ES-I3 (cell line): ENCODE measurements at regions not wholly inside any gene's neighbourhood (a gene's known extent, or its start where the extent isn't known, plus 50 kb on each side); places are given as distances from the start of the nearest gene placed in this dataset.
"Not testable (repeated sequence)": the region's sequence is repeated elsewhere in the genome, so short reads cannot be mapped to it uniquely, and the experiment has no call there.

ENCODE experiments used
- H3K36me3 ChIP-seq: 2 replicates; pipeline ENCODE4 v1.6.1; 2013; ENCODE audit warnings: mild to moderate bottlenecking, low read length, control low read depth, moderate library complexity; ENCODE audit not compliant: insufficient read depth
- H3K4me1 ChIP-seq: 2 replicates; pipeline ENCODE4 v1.6.1; 2013; ENCODE audit warnings: mild to moderate bottlenecking, control low read depth, low read length; ENCODE audit not compliant: insufficient read depth
- H3K9ac ChIP-seq: 2 replicates; pipeline ENCODE4 v1.6.1; 2013; ENCODE audit warnings: low read depth, mild to moderate bottlenecking, low read length, moderate library complexity
- H3K9me3 ChIP-seq: 2 replicates; pipeline ENCODE4 v1.6.1; 2013; ENCODE audit warnings: mild to moderate bottlenecking, low read length, moderate library complexity; ENCODE audit not compliant: control insufficient read depth, insufficient read depth

DNA sequence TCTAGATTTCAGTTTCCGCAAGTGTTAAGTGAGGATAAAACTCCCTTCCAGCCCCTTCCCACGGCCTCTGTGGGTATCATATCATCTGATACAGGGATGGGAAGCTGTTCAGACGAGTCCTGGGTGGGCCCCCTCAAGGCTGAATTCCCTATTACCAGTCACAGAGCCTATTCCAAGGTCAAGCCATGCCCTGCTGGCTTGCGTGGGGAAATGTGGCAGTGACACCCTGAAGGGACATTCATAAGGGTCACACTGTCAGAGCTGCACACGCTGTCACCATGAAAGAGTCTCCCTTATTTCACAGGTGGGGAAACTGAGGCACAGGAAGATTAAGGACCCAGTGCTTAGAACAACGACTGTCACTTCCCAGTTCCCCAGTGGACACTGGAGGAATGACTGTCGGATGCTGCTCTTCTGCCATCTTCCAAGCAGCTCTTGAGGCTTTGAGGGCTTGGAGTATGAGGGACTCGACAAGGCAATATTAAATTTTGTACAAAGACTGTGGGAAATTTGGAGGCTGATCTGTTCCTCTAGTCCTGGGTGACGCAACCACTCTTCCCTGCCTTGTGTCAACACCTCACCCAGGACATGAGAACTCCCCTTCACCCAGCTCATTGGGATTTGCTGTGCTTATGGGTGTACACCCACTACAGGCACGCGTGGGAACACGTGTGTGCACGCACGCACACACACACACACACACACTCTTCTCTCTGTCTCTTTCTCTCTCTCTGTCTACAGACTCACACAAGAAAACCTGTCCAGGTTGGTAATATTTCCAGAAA lies 386.0 kb downstream of the RPS24 start:
- Histone ChIP-seq H3K9me3 (no peaks in the 10 kb centered on the region), H3K4me1 (peaks cover 7% of the 10 kb centered on the region; the same call in 1 of the 2 replicates), H3K9ac (no peak overlapping the region), H3K36me3 (no peaks in the 10 kb centered on the region)

DNA sequence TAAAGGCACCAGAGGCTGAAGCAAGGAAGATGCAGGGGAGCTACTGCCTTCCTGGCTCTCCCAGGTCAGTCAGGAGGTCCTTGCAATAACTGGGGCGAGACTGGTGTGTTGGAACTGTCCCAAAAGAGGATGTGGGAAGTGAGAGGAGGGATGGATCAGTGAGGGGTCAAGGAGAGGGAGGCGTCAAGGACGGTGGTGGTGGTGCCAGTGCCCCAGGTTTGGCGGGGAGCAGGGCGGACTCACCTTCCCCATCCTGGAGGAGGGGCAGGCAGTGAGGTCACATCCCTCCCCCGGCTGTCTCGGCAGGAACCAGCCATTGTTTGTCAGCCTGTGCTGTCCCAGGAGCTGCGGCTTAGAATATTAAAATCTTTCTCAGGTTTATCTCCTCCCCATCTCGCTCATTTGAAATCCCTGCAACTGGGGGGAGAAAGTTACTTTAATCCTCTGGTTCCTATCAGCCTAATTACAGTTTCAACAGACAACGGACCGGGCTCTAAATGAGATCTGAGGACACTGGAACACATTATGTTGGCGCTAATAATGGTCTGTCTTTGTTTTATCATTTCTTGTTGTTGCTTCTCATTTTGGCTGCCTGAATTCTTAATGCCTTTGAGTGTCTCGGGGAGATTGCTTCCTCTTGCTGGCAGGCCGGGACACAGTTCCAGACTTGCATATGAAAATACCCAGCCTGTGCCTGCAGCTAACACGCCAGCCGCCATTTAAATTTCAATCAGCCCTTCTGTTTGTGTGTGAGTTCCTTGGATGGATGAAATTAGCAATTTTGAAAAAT lies 387.5 kb downstream of the RPS24 start:
- H3K36me3 ChIP-seq: no peaks in the 10 kb centered on the region
- peaks cover 4% of the 10 kb centered on the region; the same call in 1 of the 2 replicates for H3K4me1 ChIP-seq
- no peaks in the 10 kb centered on the region for H3K9me3 ChIP-seq
- H3K9ac ChIP-seq: no peak overlapping the region

GRCh38 chr10:78424050-78424449 lies 390.4 kb downstream of the RPS24 start:
- H3K9me3 ChIP-seq, H3K9ac ChIP-seq, H3K4me1 ChIP-seq, H3K36me3 ChIP-seq: not testable (repeated sequence)

GRCh38 chr10:78424723-78425122 lies 391.1 kb downstream of the RPS24 start:
- H3K4me1 ChIP-seq: peaks cover 4% of the 10 kb centered on the region; the same call in 1 of the 2 replicates
- no peaks in the 10 kb centered on the region for H3K9me3 ChIP-seq
- no peak overlapping the region for H3K9ac ChIP-seq
- H3K36me3 ChIP-seq: no peaks in the 10 kb centered on the region

GRCh38 chr10:78426181-78426580 lies 392.5 kb downstream of the RPS24 start:
- Histone ChIP-seq H3K9me3 (no peaks in the 10 kb centered on the region), H3K4me1 (peaks cover 4% of the 10 kb centered on the region; the same call in 1 of the 2 replicates), H3K36me3 (no peaks in the 10 kb centered on the region), H3K9ac (no peak overlapping the region)

DNA sequence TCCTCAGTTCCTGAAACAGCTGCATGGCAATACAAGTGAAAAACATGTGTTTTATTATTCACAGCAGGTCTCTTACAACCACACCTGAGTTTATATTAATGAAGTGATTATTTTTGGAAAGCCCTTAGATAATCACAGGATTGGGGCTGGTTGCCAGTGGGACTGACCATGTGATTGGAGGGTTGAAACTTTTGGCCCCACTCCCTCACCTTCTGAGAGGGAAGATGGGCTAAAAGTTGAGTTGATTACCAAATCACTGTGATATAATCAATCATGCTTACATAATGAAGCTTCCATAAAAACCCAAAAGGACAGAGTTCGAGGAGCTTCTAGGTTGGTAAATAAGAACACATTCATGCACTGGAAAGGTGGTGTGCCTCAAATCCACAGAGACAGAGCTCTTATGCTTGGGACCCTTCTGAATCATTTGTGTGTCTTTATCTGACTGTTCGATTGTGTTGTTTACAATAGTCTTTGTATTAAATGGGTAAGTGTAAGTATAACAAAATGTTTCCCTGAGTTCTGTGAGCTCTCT lies 393.9 kb downstream of the RPS24 start:
- Histone ChIP-seq H3K4me1 (no peaks in the 10 kb centered on the region), H3K9me3 (no peaks in the 10 kb centered on the region), H3K36me3 (no peaks in the 10 kb centered on the region), H3K9ac (no peak overlapping the region)

GRCh38 chr10:78428579-78428978 lies 394.9 kb downstream of the RPS24 start:
- Histone ChIP-seq H3K9me3 (no peaks in the 10 kb centered on the region), H3K36me3 (no peaks in the 10 kb centered on the region), H3K9ac (no peak overlapping the region), H3K4me1 (peaks cover 6% of the 10 kb centered on the region)

GRCh38 chr10:78429984-78430383 lies 396.3 kb downstream of the RPS24 start:
- peaks cover 6% of the 10 kb centered on the region for H3K4me1 ChIP-seq
- no peak overlapping the region for H3K9ac ChIP-seq

GRCh38 chr10:78432583-78432982 lies 398.9 kb downstream of the RPS24 start:
- no peaks in the 10 kb centered on the region; the same call in 1 of the 2 replicates for H3K36me3 ChIP-seq
- no peaks in the 10 kb centered on the region for H3K9me3 ChIP-seq
- peaks cover 6% of the 10 kb centered on the region for H3K4me1 ChIP-seq
- no peak overlapping the region for H3K9ac ChIP-seq

More at GRCh38 chr10:78429984-78430383, 396.3 kb downstream of the RPS24 start:
- no peaks in the 10 kb centered on the region for H3K36me3 ChIP-seq
- no peaks in the 10 kb centered on the region for H3K9me3 ChIP-seq

GRCh38 chr10:78433076-78433595 lies 399.5 kb downstream of the RPS24 start:
- no peaks in the 10 kb centered on the region; the same call in 1 of the 2 replicates for H3K36me3 ChIP-seq
- H3K4me1 ChIP-seq: peaks cover 6% of the 10 kb centered on the region
- no peaks in the 10 kb centered on the region for H3K9me3 ChIP-seq
- no peak overlapping the region for H3K9ac ChIP-seq

GRCh38 chr10:78433766-78434535 lies 400.3 kb downstream of the RPS24 start:
- peaks cover 6% of the 10 kb centered on the region for H3K4me1 ChIP-seq
- H3K9ac ChIP-seq: no peak overlapping the region
- H3K9me3 ChIP-seq: no peaks in the 10 kb centered on the region
- H3K36me3 ChIP-seq: no peaks in the 10 kb centered on the region; the same call in 1 of the 2 replicates

GRCh38 chr10:78434886-78435285 lies 401.2 kb downstream of the RPS24 start:
- H3K9me3 ChIP-seq: no peaks in the 10 kb centered on the region
- peaks cover 6% of the 10 kb centered on the region for H3K4me1 ChIP-seq
- no peak overlapping the region for H3K9ac ChIP-seq
- no peaks in the 10 kb centered on the region; the same call in 1 of the 2 replicates for H3K36me3 ChIP-seq

DNA sequence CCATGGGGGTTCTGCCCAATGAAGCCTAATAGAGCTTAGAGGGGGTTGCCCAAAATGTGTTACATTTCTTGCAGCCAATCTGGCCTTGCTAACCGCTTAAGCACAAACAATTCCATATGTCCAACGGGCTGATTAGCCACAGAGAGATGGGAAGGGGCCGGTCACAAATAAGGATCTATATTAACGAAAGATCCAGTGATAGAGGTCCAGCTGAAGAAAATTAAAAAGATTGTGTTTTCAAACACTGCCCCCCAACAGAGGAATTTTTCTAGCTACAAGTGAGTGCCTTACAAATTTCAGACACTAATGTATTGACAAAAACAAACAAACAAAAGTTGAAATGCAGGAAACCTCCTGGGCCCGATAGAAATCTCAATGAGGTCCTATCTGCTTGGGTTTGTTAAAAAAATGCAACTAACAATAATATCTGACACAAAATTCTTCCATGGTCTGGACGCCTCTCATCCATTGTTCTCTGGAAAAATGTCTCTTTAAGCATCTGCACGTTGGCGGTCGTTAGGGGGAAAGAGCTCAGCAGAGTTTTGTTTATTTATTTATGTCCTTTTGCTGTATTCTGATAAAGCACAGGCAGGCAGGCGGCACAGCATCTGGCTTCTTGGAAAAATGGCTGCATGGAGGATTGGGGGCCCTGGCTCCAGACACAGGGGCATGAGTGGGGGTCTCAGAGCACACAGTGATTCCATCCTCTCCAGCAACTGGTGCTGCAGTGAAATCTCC lies 402.0 kb downstream of the RPS24 start:
- Histone ChIP-seq H3K9me3 (no peaks in the 10 kb centered on the region), H3K36me3 (no peaks in the 10 kb centered on the region; the same call in 1 of the 2 replicates), H3K4me1 (peaks cover 6% of the 10 kb centered on the region), H3K9ac (no peak overlapping the region)
